H1 (cell line): ENCODE measurements at regions not wholly inside any gene's neighbourhood (a gene's known extent, or its start where the extent isn't known, plus 50 kb on each side); places are given as distances from the start of the nearest gene placed in this dataset.

Experiments
- CTCF ChIA-PET: fragments of 300-600 bp; sonication (Branson Sonifier 250); formaldehyde crosslinking; loops from one replicate; lab custom pipeline; 2021; ENCODE audit not compliant: partially characterized antibody; lab: Charles Lee
- POLR2A ChIA-PET: fragments of 300-600 bp; sonication (Branson Sonifier 250); formaldehyde crosslinking; loops from one replicate; lab custom pipeline; 2021; ENCODE audit warnings: inconsistent platforms; ENCODE audit not compliant: partially characterized antibody; lab: Charles Lee
- DNase-seq, 2 experiments: peaks; one replicate each; pipeline versions ENCODE4 v3.0.0 to v3.0.0-alpha.2; 2010 to 2022; ENCODE audit warnings: low spot score in 2 of 2, low read depth in 1 of 2, mixed read lengths in 1 of 2
- FAIRE-seq: peaks from 2 replicates; lab custom pipeline; 2011; peaks lifted over from hg19 to GRCh38; lab: Jason Lieb, UNC
- H2AFZ ChIP-seq: 2 replicates; pipeline ENCODE4 v1.8.1; 2012; ENCODE audit warnings: low read length, inconsistent platforms
- H2AK5ac ChIP-seq: 2 replicates; pipeline ENCODE4 v1.6.1; 2013; ENCODE audit warnings: low read depth, low read length
- H2BK120ac ChIP-seq: replicated peaks from 2 replicates; pipeline ENCODE3; 2013; ENCODE audit warnings: low read depth, low read length, inconsistent platforms
- H2BK12ac ChIP-seq: 2 replicates; pipeline ENCODE4 v1.6.1; 2013; ENCODE audit warnings: low read depth, low read length
- H2BK15ac ChIP-seq: 2 replicates; pipeline ENCODE4 v1.6.1; 2013; ENCODE audit warnings: low read length
- H2BK20ac ChIP-seq: 2 replicates; pipeline ENCODE4 v1.6.1; 2013; ENCODE audit warnings: low read length
- H2BK5ac ChIP-seq: 2 replicates; pipeline ENCODE4 v1.6.1; 2013; ENCODE audit warnings: low read depth, low read length
- H3K14ac ChIP-seq: 2 replicates; pipeline ENCODE4 v1.6.1; 2013; ENCODE audit warnings: inconsistent platforms; ENCODE audit not compliant: insufficient read length
- H3K18ac ChIP-seq: 2 replicates; pipeline ENCODE4 v1.6.1; 2013; ENCODE audit warnings: low read length; ENCODE audit errors: extremely low read depth
- H3K23ac ChIP-seq: 2 replicates; pipeline ENCODE4 v1.6.1; 2013; ENCODE audit warnings: inconsistent platforms; ENCODE audit not compliant: insufficient read length
- H3K23me2 ChIP-seq: 2 replicates; pipeline ENCODE4 v1.6.1; 2013; ENCODE audit warnings: low read depth, low read length
- H3K27ac ChIP-seq: 2 replicates; pipeline ENCODE4 v1.6.1; 2011; ENCODE audit warnings: low read depth, low read length, inconsistent platforms
- H3K27me3 ChIP-seq, 4 experiments: replicated peaks in 1 of 4; 1 replicate in 1 of 4; 2 replicates in 3 of 4; pipeline versions ENCODE4 v1.6.1 to v1.8.1; 2011 to 2013; ENCODE audit warnings: low read length in 3 of 4, mild to moderate bottlenecking in 3 of 4, inconsistent platforms in 2 of 4, mixed read lengths in 2 of 4, moderate library complexity in 1 of 4; ENCODE audit not compliant: control insufficient read depth in 3 of 4, insufficient read depth in 3 of 4; ENCODE audit errors: extremely low read depth in 1 of 4
- H3K36me3 ChIP-seq, 4 experiments: 2 replicates each; pipeline versions ENCODE4 v1.6.1 to v1.8.1; 2011 to 2013; ENCODE audit warnings: mild to moderate bottlenecking in 4 of 4, low read length in 3 of 4, moderate library complexity in 2 of 4, control low read depth in 1 of 4, inconsistent platforms in 1 of 4; ENCODE audit not compliant: insufficient read depth in 4 of 4, control insufficient read depth in 2 of 4
- H3K4ac ChIP-seq: replicated peaks from 2 replicates; pipeline ENCODE3; 2013; ENCODE audit warnings: low read length, low read depth, mixed read lengths, inconsistent platforms; ENCODE audit not compliant: insufficient read length
- H3K4me1 ChIP-seq, 4 experiments: replicated peaks in 1 of 4; 1 replicate in 1 of 4; 2 replicates in 3 of 4; pipeline versions ENCODE4 v1.6.1 to v1.8.1; 2011 to 2013; ENCODE audit warnings: low read length in 3 of 4, inconsistent platforms in 2 of 4, mixed read lengths in 1 of 4; ENCODE audit not compliant: insufficient read depth in 4 of 4, control insufficient read depth in 3 of 4
- H3K4me2 ChIP-seq, 2 experiments: 2 replicates each; pipeline versions ENCODE4 v1.6.1 to v1.8.1; 2011 to 2013; ENCODE audit warnings: low read depth in 2 of 2, low read length in 2 of 2, control low read depth in 1 of 2, inconsistent platforms in 1 of 2, mild to moderate bottlenecking in 1 of 2; ENCODE audit not compliant: insufficient read depth in 1 of 2
- H3K4me3 ChIP-seq, 4 experiments: fragments of 200-600, 300-600 bp in 1 of 4; sonication (generic), shearing (Covaris generic), sonication (Bioruptor Twin) in 1 of 4; 2 replicates each; pipeline versions ENCODE4 v1.5.1 to v1.8.1; 2011 to 2016; ENCODE audit warnings: low read length in 4 of 4, low read depth in 3 of 4, control low read depth in 2 of 4, inconsistent platforms in 2 of 4, mild to moderate bottlenecking in 2 of 4, mixed read lengths in 1 of 4, moderate library complexity in 1 of 4; ENCODE audit not compliant: insufficient read depth in 2 of 4; ENCODE audit errors: extremely low read depth in 1 of 4
- H3K56ac ChIP-seq: replicated peaks from 2 replicates; pipeline ENCODE3; 2013; ENCODE audit warnings: low read depth, mild to moderate bottlenecking, mixed read lengths, low read length, inconsistent platforms; ENCODE audit not compliant: insufficient read length
- H3K79me1 ChIP-seq: 2 replicates; pipeline ENCODE4 v1.6.1; 2013; ENCODE audit warnings: low read depth, low read length, control low read depth
- H3K79me2 ChIP-seq, 2 experiments: 2 replicates each; pipeline versions ENCODE4 v1.6.1 to v1.8.1; 2012 to 2013; ENCODE audit warnings: low read length in 2 of 2, mild to moderate bottlenecking in 2 of 2, inconsistent platforms in 1 of 2; ENCODE audit not compliant: insufficient read depth in 2 of 2, control insufficient read depth in 1 of 2
- H3K9ac ChIP-seq, 4 experiments: replicated peaks in 1 of 4; 1 replicate in 1 of 4; 2 replicates in 3 of 4; pipeline versions ENCODE4 v1.6.1 to v1.8.1; 2011 to 2013; ENCODE audit warnings: low read depth in 3 of 4, low read length in 3 of 4, control low read depth in 2 of 4, mild to moderate bottlenecking in 2 of 4, moderate library complexity in 2 of 4, inconsistent platforms in 1 of 4; ENCODE audit errors: extremely low read depth in 1 of 4
- H3K9me3 ChIP-seq, 2 experiments: 2 replicates each; pipeline versions ENCODE4 v1.6.1 to v1.8.1; 2012 to 2013; ENCODE audit warnings: mild to moderate bottlenecking in 2 of 2, moderate library complexity in 2 of 2, control low read depth in 1 of 2, inconsistent platforms in 1 of 2, low read depth in 1 of 2, low read length in 1 of 2, mixed read lengths in 1 of 2; ENCODE audit not compliant: insufficient read depth in 2 of 2
- H4K20me1 ChIP-seq, 2 experiments: replicated peaks in 1 of 2; 2 replicates each; pipeline versions ENCODE3 to v1.8.1; 2011 to 2013; ENCODE audit warnings: inconsistent platforms in 2 of 2, low read length in 2 of 2, mild to moderate bottlenecking in 1 of 2; ENCODE audit not compliant: insufficient read depth in 2 of 2, control insufficient read depth in 1 of 2
- H4K5ac ChIP-seq: 2 replicates; pipeline ENCODE4 v1.6.1; 2013; ENCODE audit warnings: low read length, low read depth, mixed read lengths, inconsistent platforms; ENCODE audit not compliant: insufficient read length
- H4K8ac ChIP-seq: 2 replicates; pipeline ENCODE4 v1.8.0; 2013; ENCODE audit warnings: mild to moderate bottlenecking, moderate library complexity, low read length, inconsistent platforms; ENCODE audit not compliant: insufficient read depth; ENCODE audit errors: extremely low read depth
- H4K91ac ChIP-seq: replicated peaks from 2 replicates; pipeline ENCODE3; 2013; ENCODE audit warnings: low read length, mixed read lengths, inconsistent platforms; ENCODE audit not compliant: insufficient read length
- ATF2 ChIP-seq: IDR thresholded peaks from 2 replicates; pipeline ENCODE4 v1.6.1; 2012; ENCODE audit warnings: low read length, inconsistent platforms
- CREB1 ChIP-seq: IDR thresholded peaks from 2 replicates; pipeline ENCODE4 v1.6.1; 2012; ENCODE audit warnings: inconsistent platforms
- JUND ChIP-seq: IDR thresholded peaks from 2 replicates; pipeline ENCODE4 v1.6.1; 2011; ENCODE audit warnings: mild to moderate bottlenecking, improper control_type of control experiment, low read length
- POLR2A ChIP-seq, 2 experiments: IDR thresholded peaks; 1 replicate in 1 of 2; 2 replicates in 1 of 2; pipeline ENCODE4 v1.6.1; 2011; ENCODE audit warnings: low read depth in 2 of 2, low read length in 2 of 2, mild to moderate bottlenecking in 2 of 2; ENCODE audit errors: control extremely low read depth in 1 of 2
- SP4 ChIP-seq: IDR thresholded peaks from 2 replicates; pipeline ENCODE4 v1.6.1; 2012; ENCODE audit warnings: low read length, inconsistent platforms
- USF2 ChIP-seq: IDR thresholded peaks from 2 replicates; pipeline ENCODE4 v1.6.1; 2011; ENCODE audit warnings: low read length, improper control_type of control experiment
- WGBS, 2 experiments: shearing (Covaris generic) in 1 of 2; methylation state at CpG; one replicate each; pipeline versions ENCODE4 v1.1.6 to v1.1.7; 2013 to 2015; ENCODE audit warnings: low lambda C conversion rate in 2 of 2, mixed read lengths in 2 of 2, inconsistent platforms in 1 of 2, low coverage in 1 of 2, missing lambda C conversion rate in 1 of 2; ENCODE audit not compliant: insufficient replicate concordance in 2 of 2, insufficient coverage in 1 of 2, insufficient read length in 1 of 2; ENCODE audit errors: extremely low coverage in 1 of 2, missing lambda C conversion rate in 1 of 2; 5-methylcytosine and 5-hydroxymethylcytosine counted together

GRCh38 chr3:137329594-137329993 lies 371.8 kb downstream of the IL20RB start:
- no peak overlapping the region for H2AK5ac ChIP-seq
- H2BK5ac ChIP-seq = no peak overlapping the region
- no peak overlapping the region for H3K14ac ChIP-seq
- H3K9me3 ChIP-seq = no peaks in the 10 kb centered on the region
- H4K5ac ChIP-seq = no peak overlapping the region
- DNase-seq (no peak), FAIRE-seq (no peak)
- no peak overlapping the region for H4K8ac ChIP-seq
- no peak overlapping the region for H3K56ac ChIP-seq
- no peaks in the 10 kb centered on the region for H3K4me1 ChIP-seq
- no peak overlapping the region for H3K4ac ChIP-seq
- no peak overlapping the region for H2BK120ac ChIP-seq
- H2BK12ac ChIP-seq = no peak overlapping the region
- TF ChIP-seq SP4 (no peak), USF2 (no peak), POLR2A (IDR thresholded peaks at IDR 0.05; ENCODE audit: control extremely low read depth in 1 of 2, low read depth in 2 of 2, low read length in 2 of 2) (no peak), CREB1 (no peak), JUND (no peak), ATF2 (no peak)
- no peak overlapping the region for H3K18ac ChIP-seq
- H3K9ac ChIP-seq = no peak overlapping the region
- H4K20me1 ChIP-seq = no peaks in the 10 kb centered on the region
- H3K4me2 ChIP-seq = no peak overlapping the region
- H3K27ac ChIP-seq = no peak overlapping the region
- H4K91ac ChIP-seq = no peak overlapping the region
- H3K23ac ChIP-seq = no peak overlapping the region
- no peak overlapping the region for H2BK15ac ChIP-seq
- H3K27me3 ChIP-seq = no peaks in the 10 kb centered on the region
- ChIA-PET CTCF (interaction anchor here (0.5 kb wide), 1 partner anchor 622 kb away, joined by 4 read pairs; no protein-coding TSS in a partner anchor), POLR2A (no interaction called here)
- no peaks in the 10 kb centered on the region for H3K79me2 ChIP-seq
- H2AFZ ChIP-seq = no peak overlapping the region
- H3K4me3 ChIP-seq = no peak overlapping the region
- 85% methylated on average over 5 of the region's 5 CpGs; no CpG with 5 or more reads in 1 of the 2 experiments for WGBS, 2 experiments
- no peaks in the 10 kb centered on the region for H3K79me1 ChIP-seq
- H3K23me2 ChIP-seq = no peaks in the 10 kb centered on the region
- H2BK20ac ChIP-seq = no peak overlapping the region
- no peaks in the 10 kb centered on the region for H3K36me3 ChIP-seq
